Fibroblast of skin of right quadriceps (primary cell): ENCODE measurements at regions not wholly inside any gene's neighbourhood (a gene's known extent, or its start where the extent isn't known, plus 50 kb on each side); places are given as distances from the start of the nearest gene placed in this dataset.
"Not testable (repeated sequence)": the region's sequence is repeated elsewhere in the genome, so short reads cannot be mapped to it uniquely, and the experiment has no call there.

Source experiments
- DNase-seq: peaks from one replicate; pipeline ENCODE4 v3.0.0-alpha.2; 2013

DNA sequence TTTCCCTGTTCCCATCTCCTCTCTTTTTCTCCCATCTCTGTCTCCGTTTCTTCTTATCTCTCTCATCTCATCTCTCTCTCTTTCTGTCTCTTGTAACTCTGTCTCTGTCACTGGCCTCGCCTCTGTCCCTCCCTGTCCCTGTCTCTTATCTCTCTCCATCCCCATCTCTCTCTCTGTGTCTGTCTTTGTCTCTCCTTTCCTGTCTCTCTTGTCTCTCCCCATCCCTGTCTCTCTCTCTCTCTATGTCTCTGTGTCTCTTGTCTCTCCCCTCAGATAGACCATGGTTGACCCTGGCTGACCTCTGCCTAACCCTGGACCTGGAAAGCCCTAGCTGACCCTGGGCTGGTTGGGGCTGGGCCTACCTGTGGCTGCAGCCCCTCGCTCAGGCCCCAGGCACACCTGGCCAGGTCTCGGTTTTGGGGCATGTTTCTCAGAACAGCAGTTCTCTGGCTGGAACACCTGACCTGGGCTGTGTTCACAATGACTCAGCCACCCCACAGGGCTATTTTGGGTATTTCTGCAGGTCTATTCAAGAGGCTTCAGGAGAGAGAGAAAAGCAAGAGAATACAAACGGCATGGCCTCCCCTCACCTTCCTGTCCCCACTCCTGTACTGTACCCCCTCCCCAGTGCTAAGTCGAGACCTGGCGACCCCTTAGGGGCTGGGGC is 174.4 kb downstream of the TMEM121 start:
- DNase-seq = no peak

DNA sequence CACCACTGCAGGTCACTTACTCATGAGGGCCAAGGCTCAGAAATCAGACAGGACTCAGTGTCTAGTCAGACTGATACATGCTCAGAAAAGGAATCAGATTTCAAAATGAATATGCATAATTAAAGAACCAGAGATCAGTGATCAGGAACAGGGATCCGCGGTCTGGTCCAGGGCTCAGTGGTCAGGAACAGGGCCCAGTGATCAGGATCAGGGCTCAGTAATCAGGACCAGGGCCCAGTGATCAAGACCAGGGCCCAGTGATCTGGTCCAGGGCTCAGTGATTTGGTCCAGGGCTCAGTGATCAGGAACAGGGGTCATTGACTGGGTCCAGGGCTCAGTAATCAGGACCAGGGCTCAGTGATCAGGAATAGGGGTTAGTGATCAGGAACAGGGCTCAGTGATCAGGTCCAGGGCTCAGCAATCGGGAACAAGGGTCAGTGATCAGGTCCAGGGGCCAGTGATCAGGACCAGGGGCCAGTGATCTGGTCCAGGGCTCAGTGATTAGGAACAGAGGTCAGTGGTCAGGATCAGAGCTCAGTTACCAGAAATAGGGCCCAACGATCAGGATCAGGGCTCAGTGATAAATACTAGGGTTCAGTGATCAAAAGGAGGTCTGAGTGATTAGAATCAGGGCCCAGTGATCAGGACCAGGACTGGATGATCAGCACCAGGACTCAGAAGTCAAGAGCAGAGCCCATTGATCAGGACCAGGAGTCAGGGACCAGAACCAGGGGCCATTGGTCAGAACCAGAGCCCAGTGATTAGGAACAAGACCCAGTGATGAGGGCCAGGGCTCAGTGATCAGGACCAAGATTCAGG is 175.3 kb downstream of the TMEM121 start:
- no peak for DNase-seq

DNA sequence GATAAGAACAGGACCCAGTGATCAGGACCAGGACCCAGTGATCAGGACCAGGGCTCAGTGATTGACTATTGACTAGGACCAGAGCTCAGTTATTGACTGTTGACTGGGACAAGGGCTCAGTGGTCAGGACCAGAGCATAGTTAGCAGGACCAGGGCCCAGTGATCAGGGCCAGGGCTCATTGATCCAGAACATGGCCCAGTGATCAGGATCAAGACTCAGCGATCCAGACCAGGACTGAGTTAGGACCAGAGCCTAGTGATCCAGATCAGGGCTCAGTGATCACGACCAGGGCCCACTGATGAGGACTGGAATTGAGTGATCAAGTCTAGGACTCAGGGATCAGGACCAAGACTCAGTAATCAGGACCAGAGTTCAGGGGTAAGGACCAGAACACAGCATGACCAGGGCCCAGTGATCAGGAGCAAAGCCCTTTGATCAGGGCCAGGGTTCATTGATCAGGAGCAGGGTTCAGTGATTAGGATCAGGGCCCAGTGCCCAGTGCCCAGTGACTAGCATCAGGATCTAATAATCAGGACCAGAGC is 176.0 kb downstream of the TMEM121 start:
- DNase-seq = no peak

DNA sequence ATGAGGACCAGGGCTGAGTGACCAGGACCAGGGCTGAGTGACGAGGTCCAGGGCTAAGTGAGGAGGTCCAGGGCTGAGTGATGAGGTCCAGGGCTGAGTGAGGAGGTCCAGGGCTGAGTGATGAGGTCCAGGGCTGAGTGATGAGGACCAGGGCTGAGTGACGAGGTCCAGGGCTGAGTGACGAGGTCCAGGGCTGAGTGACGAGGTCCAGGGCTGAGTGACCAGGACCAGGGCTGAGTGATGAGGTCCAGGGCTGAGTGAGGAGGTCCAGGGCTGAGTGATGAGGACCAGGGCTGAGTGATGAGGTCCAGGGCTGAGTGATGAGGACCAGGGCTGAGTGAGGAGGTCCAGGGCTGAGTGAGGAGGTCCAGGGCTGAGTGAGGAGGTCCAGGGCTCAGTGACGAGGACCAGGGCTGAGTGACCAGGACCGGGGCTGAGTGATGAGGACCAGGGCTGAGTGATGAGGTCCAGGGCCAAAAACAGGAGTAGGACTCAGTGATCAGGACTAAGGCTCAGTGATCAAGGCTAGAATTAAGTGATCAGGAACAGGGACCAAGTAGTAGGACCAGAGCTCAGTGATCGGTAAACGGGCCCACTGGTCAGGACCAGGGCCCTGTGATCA is 176.8 kb downstream of the TMEM121 start:
- not testable (repeated sequence) for DNase-seq

DNA sequence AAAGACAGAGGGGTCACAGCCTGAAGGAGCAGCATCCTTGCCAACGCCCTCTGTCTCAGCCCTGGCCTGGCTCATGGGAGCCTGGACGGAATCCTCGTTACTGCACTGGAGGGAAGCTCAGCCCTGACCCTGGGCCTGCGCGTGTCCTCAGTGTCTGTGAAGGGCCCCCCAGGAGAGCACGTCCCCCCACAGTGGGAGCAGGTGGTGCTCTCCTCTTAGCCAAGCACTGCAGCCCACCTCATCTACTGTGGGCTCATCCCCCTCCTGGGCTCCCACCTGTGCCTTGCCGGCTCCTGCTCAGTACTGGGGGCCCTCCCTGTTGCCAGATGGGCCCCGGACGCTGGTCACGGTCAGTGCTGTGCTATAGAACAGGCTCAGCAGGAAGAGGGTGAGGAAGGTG is 177.7 kb downstream of the TMEM121 start:
- DNase-seq = not testable (repeated sequence)

DNA sequence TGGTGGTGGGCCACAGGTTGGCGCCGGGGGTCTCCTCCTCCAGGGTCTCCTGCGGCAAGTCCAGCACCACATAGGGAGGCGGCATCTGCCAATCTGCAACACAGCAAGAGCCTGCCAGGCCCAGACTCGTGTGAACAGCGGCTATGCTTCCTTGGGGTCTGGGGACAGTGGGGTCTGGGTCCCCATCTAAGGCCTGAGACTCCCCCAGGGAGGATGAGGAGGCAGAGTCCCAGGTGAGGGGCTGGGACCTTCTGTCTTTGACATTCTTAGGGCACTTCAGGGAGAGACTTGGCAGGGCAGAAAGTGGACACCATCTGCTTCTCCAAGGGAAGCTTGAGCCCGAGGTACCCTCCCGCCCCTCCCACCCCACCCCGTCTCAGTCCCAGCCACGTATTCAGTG is 178.1 kb downstream of the TMEM121 start:
- not testable (repeated sequence) for DNase-seq

DNA sequence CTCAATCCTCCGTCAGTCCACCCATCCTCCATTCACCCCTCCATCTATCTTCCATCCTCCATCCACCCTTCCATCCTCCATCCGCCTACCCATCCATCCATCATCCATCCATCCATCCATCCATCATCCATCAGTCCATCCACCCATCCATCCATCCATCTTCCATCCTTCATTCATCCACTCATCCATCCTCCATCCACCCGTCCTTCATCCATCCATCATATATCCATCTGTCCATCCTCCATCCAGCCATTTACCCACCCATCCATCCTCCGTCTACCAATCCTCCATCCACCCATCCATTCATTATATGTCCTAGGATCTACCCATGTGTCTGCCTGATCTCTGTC is 179.1 kb downstream of the TMEM121 start:
- not testable (repeated sequence) for DNase-seq

DNA sequence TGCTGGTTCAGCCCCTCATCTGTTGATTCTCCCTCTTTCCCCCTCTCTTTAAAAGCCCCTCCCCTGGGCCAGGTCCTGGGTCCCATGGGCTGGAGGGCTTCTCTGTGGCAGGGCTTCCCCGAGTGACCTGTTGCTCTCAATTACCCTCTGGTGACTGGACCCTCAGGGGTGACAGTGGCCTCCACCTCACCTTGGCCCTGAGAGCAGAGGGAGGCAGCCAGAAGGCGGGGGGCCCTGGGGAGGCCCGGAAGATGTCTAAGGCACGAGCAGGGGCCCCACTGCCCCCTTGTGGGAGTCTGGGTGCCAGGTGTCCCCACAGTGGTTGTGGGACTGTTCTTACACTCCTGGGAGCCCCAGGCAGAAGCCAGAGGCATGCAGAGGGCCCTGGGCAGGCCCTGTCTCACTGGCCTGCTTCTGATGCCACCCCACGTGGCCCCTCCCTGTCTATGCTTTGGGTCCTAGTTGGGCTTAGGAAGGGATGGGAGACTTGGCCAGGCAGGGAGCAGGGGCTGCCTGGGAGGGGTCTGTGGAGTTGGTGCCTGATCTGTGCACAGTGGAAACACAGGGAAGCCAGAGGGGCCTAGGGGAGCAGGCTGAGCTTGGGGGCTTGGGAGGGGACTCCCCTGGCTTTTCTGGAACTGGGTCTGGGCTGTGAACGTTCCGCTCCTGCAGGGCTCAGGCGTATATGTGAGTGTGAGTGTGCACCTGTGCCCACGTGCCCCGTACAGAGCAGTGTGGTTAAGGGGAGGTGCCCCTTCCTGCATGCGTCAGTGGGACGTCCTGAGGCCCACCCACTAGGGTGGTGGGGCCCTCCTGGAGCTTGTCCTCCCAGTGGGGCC is 179.7 kb downstream of the TMEM121 start:
- DNase-seq = not testable (repeated sequence)

DNA sequence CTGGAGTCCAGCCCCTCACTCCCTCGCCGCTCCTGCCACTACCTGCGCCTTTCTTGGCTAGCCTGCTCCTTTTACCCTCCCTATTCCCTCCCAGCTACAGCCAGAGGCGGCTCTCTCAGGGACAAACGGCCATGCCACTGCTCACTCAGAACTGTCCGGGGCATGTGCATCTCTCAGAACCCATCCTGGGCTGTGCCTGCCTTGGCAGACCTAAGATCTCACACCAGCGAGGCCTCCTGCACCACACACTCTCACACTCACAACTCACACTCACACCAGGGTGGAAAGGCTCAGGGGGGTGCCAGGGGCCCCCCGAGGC is 180.3 kb downstream of the TMEM121 start:
- not testable (repeated sequence) for DNase-seq

DNA sequence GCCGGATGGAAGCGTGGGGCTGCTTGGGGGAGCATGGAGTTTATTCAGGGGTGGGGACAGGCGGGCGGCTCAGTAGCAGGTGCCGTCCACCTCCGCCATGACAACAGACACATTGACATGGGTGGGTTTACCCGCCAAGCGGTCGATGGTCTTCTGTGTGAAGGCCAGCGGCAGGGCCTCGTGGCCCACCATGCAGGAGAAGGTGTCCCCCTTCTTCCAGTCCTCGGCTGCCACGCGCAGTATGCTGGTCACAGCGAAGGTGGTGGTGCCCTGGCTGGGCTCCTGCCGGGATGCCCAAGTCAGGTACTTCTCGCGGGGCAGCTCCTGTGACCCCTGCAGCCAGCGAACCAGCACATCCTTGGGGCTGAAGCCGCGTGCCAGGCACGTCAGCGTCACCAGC is 180.7 kb downstream of the TMEM121 start:
- not testable (repeated sequence) for DNase-seq

DNA sequence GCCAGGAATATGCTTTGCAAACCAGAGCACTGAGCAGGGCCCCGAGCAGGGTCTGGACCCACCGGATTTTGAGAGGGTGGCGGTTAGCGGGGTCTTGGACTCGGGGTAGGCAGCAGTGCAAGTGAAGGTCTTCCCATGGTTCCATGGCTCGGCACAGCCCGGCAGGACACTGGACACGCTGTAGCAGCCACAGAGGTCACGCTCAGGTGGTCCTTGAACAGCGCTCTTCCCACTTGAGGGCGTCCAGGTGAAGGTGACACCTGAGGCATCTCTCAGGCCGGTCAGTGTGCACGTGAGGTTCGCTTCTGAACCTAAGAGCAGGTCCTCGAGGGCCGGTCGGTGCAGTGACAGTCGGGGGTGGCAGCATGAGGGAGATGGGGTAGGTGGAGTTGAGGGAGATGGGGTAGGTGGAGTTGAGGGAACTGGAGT is 181.4 kb downstream of the TMEM121 start:
- not testable (repeated sequence) for DNase-seq

DNA sequence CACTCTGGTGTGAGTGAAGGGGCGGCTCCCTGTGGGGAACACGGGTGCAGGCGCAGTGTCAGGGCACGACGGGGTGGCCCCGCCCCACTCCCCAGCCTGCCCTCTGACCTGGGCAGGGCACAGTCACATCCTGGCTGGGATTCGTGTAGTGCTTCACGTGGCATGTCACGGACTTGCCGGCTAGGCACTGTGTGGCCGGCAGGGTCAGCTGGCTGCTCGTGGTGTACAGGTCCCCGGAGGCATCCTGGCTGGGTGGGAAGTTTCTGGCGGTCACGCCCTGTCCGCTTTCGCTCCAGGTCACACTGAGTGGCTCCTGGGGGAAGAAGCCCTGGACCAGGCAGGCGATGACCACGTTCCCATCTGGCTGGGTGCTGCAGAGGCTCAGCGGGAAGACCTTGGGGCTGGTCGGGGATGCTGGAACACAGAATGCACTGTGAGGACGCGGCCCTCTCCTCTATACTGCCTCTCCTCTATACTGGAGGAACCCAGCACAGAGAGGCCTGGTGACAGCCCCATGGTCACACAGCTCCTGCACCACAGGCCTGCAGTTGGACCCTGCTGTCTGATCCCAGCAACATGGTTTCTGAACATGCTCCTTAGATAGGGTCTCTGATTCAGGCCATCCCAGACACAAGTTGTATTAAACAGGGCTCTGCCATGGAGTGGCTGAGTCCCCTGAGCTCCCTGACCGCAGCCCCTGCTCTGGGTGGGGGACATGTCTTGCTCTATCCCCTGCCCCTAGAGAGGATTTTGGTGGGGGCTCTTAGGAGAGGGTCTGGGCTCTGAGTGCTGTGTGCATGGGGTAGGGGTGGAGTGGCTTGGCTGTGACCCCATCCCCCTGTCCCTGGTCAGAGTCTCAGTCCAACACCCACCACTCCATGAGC is 182.1 kb downstream of the TMEM121 start:
- DNase-seq = not testable (repeated sequence)

DNA sequence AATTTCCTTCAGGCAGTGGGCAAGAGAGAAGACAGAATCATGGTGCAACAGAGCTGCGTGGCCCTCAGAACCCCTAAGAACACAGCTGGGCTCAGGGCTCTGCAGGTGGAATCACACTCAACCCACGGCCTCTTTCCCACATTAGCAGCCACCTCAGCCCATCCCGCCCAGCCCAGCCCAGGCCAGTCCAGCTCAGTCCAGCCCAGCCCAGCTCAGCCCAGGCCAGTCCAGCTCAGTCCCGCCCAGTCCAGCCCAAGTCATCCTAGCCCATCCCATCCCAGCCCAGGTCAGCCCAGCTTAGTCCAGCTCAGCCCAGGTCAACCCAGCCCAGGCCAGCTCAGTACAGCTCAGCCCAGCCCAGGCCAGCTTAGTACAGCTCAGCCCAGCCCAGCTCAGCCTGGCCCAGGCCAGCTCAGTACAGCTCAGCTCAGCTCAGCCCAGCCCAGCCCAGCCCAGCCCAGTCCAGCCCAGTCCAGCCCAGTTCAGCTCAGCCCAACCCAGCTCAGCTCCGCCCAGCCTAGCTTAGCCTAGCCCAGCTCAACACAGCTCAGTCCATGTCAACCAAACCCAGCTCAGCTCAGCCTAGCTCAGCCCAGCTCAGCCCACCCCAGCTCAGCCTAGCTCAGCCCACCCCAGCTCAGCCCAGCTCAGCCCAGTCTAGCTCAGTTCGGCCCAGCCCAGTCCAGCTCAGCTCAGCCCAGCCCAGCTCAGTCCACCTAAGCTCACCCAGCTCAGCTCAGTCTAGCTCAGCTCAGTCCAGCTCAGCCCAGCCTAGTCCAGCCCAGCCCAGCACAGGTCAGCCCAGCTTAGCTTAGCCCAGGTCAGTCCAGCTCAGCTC is 183.1 kb downstream of the TMEM121 start:
- no peak for DNase-seq

DNA sequence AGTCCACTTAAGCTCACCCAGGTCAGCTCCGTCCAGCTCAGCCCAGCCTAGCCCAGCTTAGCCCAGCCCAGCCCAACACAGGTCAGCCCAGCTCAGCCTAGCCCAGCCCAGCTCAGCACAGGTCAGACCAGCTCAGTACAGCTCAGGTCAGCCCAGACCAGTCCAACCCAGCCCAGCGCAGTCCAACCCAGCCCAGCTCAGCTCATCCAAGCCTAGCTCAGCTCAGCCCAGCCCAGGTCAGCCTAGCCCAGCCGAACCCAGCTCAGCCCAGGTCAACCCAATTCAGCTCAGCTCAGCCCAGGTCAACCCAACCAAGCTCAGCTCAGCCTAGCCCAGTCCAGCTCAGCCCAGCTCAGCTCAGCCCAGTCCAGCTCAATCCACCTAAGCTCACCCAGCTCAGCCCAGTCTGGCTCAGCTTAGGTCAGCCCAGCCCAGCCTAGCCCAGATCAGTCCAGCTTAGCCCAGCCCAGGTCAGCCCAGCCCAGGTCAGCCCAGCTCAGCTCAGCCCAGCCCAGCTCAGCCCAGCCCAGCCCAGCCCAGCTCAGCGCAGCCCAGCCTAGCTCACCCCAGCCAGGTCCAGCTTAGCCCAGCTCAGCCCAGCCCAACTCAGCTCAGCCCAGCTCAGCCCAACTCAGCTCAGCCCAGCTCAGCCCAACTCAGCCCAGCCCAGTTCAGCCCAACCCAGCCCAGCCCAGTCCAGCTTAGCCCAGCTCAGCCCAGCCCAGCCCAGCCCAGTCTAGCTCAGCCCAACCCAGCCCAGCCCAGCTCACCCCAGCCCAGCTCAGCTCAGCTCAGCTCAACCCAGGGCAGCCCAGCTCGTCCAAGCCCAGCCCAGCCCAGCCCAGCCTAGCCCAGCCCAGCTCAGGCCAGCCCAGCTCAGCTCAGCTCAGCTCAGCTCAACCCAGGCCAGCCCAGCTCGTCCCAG is 184.0 kb downstream of the TMEM121 start:
- no peak for DNase-seq

DNA sequence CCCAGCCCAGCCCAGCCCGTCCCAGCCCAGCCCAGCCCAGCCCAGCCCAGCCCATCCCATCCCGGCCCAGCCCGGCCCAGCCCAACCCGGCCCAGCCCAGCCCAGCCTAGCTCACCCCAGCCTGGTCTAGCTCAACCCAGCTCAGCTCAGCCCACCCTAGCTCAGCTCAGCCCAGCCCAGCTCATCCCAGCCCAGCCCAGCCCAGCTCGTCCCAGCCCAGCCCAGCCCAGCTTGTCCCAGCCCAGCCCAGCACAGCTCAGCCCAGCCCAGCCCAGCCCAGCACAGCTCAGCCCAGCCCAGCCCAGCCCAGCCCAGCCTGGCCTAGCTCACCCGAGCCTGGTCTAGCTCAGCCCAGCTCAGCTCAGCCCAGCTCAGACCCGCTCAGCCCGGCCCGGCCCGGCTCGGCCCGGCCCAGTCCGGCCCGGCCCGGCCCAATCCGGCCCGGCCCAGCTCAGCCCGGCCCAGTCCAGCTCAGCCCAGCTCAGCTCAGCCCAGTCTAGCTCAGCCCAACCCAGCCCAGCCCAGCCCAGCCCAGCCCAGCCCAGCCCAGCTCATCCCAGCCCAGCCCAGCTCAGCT is 184.7 kb downstream of the TMEM121 start:
- no peak for DNase-seq

DNA sequence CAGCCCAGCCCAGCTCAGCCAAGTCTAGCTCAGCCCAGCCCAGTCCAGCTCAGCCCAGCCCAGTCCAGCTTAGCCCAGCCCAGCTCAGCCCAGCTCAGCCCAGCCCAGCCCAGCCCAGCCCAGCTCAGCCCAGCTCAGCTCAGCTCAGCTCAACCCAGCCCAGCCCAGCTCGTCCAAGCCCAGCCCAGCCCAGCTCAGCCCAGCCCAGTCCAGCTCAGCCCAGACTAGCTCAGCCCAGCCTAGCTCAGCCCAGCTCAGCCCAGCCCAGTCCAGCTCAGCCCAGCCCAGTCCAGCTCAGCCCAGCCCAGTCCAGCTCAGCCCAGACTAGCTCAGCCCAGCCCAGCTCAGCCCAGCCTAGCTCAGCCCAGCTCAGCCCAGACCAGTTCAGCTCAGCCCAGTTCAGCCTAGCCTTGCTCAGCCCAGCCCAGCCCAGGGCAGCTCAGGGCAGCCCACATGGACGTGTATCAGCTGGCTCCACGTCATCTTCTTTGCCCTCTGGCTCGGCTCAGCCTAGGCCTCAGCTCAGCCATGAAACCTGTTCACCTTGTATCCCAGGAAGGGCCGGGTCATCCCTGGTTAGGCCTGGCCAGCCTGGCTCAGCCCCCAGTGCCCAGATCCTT is 185.6 kb downstream of the TMEM121 start:
- DNase-seq = no peak

DNA sequence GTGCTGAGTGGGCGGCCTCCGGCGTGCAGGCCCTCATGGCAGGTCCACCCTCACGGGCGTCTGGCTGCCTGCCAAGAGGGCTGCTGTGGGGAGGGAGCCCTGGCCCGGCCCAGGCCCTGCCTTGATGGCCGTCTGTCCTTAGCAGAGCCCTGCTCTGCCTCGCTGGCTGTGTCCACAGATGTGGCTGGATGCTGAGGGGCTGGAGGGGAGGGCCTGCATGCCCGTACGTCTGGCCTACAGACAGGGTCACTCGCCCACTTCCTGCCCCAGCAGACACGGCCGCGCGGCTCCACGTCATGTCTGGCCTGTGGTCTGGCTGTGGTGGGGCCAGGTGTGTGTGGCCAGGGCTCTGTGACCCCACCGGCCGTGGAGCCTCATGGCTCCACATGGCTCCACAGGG is 186.3 kb downstream of the TMEM121 start:
- not testable (repeated sequence) for DNase-seq

DNA sequence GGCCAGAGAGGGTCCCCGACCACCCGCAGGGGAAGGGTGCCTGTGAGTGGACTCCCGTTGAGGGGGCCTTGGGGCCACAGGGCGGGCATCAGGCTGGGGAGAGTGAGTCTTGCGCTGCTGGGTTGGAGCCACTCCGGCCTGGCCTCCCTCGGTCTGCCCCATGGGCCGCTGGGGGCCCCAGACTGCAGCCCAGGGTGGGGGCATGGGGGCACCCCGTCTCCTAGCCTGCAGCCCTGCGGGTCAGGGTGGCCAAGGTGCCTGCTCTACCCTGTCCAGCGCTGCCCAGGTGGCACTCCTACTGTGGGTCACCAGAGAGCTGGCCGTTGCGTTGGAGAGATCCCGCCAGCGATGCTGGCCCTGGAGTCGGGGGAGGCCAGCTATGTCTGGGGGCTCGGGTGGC is 186.8 kb downstream of the TMEM121 start:
- not testable (repeated sequence) for DNase-seq

DNA sequence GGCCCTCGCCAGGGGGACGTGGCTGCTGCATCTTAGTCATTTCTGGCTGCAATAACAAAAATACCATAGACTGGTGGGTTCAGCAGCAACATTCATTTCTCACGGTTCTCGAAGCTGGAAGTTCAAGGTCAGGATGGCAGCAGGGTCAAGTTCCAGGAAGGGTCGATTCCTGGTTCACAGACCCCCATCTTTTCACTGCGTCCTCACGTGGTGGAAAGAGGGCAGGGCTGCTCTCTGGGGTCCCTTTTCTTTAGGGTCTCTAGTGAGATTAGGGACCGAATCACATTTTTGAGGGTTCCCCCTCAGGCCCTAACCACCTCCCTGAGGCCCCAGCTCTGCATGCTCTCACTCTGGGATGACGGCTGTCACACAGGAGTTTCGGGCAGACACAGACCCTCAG is 187.5 kb downstream of the TMEM121 start:
- not testable (repeated sequence) for DNase-seq
